ENCODE measurements at regions not wholly inside any gene's neighbourhood (a gene's known extent, or its start where the extent isn't known, plus 50 kb on each side); places are given as distances from the start of the nearest gene placed in this dataset.
A peak's percentile ranks its signal among the peaks of the same experiment; 100 is the strongest.

DNA sequence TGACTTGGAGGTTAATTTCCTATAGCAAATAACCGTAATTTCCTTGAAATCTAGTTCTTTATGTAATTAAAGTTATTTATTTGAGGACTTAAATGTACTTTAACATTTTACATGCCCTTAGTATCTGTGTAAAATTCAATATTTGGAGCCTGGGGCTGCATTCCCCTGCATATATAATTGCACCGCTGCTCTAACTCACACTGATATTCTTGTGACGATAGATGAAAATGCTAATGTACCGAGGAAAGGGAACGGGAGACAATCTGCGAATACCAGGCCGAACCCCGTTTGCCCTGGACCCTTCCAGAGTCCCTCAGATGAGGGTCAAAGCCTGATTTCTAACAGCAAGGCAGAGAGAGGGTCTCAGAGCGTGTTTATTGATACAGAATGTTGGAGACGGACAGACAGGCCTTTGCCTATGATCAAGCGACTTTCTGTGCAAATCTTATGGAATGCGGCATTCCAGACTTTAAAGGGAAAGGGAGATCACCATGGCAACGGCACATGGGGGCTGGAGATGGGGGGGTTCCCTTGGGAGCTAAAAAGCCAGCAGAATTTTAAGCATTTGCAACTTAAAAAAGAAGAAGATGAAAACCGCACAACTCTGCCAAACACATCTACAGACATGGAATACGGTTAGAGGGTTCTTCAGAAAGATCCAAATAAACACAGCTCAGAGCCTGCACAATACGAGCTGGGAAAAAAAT, 57.6 kb upstream of the TWIST2 start:
- peak; percentile 71 for DNase-seq (ENCODE audit: low read depth)

DNA sequence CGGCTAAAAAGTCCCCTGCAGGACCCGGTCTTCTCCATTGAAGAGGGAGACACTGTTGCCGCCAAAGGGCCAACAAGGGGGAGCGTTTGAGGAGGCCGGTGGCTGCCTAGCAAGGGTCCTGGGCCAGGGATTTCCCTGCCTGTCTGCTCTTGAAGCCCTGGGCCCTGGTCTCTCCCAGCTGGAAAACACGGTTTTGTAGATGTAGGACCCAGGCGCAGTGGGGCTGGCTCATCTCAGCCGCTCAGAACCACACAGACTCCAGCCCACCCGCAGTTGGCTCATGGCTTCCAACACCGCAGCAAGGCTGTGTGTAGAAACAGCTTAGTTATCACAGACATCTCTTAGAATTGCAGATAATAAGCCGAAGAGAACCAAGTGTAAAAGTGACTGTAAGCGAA, 57.1 kb upstream of the TWIST2 start:
- DNase-seq (ENCODE audit: low read depth) = peak; percentile 59

DNA sequence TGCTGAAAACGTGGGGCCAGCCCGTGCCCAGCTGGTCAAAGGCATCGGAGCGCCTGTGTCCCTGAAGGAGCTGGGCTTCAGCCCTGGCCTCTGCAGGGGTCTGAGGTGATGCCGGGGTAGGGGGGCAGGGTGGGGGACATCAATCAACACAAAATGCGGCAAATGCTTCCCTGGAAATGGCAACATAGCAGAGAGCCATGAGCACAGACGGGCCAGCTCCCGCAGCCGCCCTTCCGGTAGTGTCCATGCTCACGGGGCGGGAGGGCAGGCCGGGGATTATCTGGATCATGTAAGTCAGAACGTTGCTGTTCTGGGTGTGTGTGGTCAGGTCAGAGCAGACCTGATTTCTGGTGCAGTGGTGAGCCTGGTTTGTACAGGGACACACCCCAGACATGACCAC, 56.5 kb upstream of the TWIST2 start:
- DNase-seq (ENCODE audit: low read depth) = peak; percentile 64

DNA sequence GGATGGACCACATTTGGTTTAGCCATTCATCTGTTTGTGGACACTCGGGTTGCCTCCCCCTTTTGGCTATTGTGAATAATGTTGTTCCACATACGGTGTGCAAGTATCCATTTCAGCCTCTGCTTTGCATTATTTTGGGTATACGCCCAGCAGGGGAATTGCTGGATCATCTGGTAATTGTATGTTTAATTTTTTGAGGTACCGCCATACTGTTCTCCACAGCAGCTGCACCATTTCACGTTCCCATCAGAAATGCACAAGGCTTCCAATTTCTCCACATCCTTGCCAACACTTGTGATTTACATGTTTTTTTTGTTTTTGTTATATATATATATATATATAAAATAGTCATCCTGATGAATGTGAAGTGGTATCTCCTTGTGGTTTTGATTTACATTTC, 54.6 kb upstream of the TWIST2 start:
- DNase-seq (ENCODE audit: low read depth) = no peak

DNA sequence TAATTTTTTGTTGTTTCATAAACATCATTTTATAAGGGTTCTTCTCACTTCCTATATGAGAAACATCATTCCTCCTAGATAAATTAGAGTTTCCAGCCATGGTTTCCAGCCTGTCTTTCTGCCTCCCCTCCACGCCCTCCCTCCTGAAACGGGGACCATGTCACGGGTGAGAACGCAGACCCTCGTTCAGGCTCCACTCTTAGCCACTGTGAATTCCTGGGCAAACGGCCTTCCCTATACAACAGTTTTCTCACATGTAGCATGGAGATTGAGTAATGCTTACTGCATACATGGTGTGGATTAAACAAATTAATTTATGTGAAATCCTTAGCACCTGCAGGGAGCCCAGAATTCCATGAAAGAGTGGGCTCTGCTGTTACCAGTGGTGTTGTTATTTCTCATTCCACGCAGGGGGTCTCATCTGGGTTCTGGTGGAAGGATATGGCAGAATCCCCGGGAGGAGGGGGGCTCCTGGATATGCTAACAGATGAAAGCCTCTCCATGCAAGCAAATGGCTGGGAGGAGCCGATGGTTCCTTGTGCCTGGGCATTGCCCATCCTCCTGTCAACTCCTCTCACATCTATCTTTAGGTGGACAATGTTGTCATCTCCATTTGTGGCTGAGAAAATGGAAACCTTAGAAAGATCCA, 54.0 kb upstream of the TWIST2 start:
- DNase-seq (ENCODE audit: low read depth) = no peak

GRCh38 chr2:238796223-238796885, 51.5 kb upstream of the TWIST2 start:
- no peak for DNase-seq (ENCODE audit: low read depth)

DNA sequence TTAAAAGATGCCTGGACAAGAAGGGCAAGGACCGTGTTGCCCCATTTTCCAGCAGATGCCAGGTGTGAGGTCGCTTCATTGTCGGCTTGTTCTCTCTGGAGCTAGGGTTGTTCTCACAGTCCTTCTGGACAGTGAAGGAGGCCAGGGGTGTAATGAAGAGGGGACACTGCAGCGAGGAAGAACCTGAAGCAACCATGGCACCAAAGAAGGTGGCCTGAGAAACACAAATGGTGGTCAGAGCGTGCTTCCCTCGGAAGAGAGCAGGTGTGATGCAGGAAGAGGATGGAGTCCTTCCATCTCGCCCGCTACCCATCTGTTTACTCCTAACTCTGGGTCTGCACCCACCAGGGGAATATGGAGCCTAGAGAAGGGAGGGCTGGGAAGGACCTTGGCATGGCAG, 50.3 kb upstream of the TWIST2 start:
- DNase-seq (ENCODE audit: low read depth) = no peak
